HAP-1 (cell line): ENCODE measurements at regions not wholly inside any gene's neighbourhood (a gene's known extent, or its start where the extent isn't known, plus 50 kb on each side); places are given as distances from the start of the nearest gene placed in this dataset.

Experiments
- DNase-seq, 2 experiments: peaks; one replicate each; pipeline ENCODE4 v3.0.0-alpha.2; 2016 to 2020; ENCODE audit warnings: low spot score in 2 of 2
- H3K27me3 ChIP-seq: fragments of 250-450 bp; sonication (Bioruptor Pico); 2 replicates; pipeline ENCODE4 v1.5.1; 2020; ENCODE audit warnings: low read depth, mild to moderate bottlenecking, moderate library complexity
- H3K36me3 ChIP-seq: fragments of 250-450 bp; sonication (Bioruptor Pico); replicated peaks from 2 replicates; pipeline ENCODE4 v1.5.1; 2020; ENCODE audit warnings: mild to moderate bottlenecking
- H3K4me1 ChIP-seq: fragments of 250-450 bp; sonication (Bioruptor Pico); 2 replicates; pipeline ENCODE4 v1.5.1; 2020; ENCODE audit warnings: mild to moderate bottlenecking
- H3K4me3 ChIP-seq: fragments of 250-450 bp; sonication (Bioruptor Pico); 2 replicates; pipeline ENCODE4 v1.5.1; 2020; ENCODE audit warnings: mild to moderate bottlenecking, moderate library complexity
- H3K9me3 ChIP-seq: fragments of 250-450 bp; sonication (Bioruptor Pico); 2 replicates; pipeline ENCODE4 v1.5.1; 2020; ENCODE audit warnings: mild to moderate bottlenecking, moderate library complexity
- in situ Hi-C: fragments of 300-500 bp; cut with MboI; formaldehyde crosslinking; loops from 3 replicates; pipeline ENCODE4 v1.14.3; 2020; ENCODE audit warnings: low sequenced_read_pairs, inconsistent platforms, mixed read lengths

DNA sequence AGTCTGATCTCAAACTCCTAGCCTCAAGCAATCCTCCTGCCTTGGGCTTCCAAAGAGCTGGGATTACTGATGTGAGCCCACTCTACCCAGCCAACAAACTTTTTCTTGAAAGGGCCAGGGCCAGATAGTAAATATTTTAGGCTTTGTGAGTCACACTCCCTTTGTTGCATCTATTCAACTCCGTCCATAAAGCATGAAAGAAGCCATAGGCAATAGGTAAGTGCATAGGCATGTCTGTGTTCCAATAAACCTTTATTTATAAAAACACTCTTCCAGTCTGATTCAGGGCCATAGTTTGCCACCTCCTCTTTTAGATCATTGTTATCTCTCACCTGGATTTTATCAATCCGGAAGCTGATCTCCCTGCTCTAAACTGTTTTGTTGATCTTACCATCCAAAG, 105.6 kb upstream of the BMPER start:
- in situ Hi-C loops: no loop called here
- Histone ChIP-seq H3K4me1 (no peaks in the 10 kb centered on the region), H3K9me3 (no peaks in the 10 kb centered on the region), H3K4me3 (no peak overlapping the region), H3K27me3 (no peaks in the 10 kb centered on the region), H3K36me3 (no peaks in the 10 kb centered on the region)
- DNase-seq: no peak

- in situ Hi-C loops: no loop called here
- H3K9me3 ChIP-seq: no peaks in the 10 kb centered on the region
Measured at GRCh38 chr7:33802600-33802999, 102.7 kb upstream of the BMPER start.

DNA sequence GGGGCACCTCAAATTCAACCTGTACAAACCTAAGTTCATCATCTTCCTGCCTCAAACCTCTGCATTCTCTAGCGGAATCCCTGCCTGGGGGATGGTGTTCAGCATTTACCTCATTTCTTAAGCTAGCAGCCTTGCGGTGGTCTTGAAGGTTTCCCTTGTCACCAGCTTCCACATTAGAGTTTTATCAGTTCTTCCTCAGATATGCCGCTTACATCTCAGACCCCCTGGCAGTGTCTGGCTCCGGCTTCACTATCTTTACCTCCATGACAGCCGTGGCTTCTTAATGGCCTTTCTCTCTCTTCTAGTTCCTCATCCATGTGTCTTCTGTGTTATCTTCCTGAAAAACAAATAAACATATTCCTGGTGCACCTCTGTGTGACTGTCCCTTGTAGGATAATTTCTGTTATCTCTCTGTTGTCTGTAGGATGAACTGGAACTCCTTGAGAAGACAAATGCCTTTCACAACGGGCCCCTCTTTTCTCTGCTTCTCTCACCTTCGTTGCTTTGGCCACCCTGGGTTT, 101.1 kb upstream of the BMPER start:
- no peaks in the 10 kb centered on the region for H3K4me1 ChIP-seq
- no peaks in the 10 kb centered on the region for H3K36me3 ChIP-seq
- H3K27me3 ChIP-seq: no peaks in the 10 kb centered on the region
- in situ Hi-C loops: no loop called here
- H3K4me3 ChIP-seq: no peak overlapping the region
- DNase-seq: no peak
- no peaks in the 10 kb centered on the region for H3K9me3 ChIP-seq

More at GRCh38 chr7:33802600-33802999, 102.7 kb upstream of the BMPER start:
- H3K27me3 ChIP-seq: no peaks in the 10 kb centered on the region
- no peak overlapping the region for H3K4me3 ChIP-seq
- DNase-seq: no peak
- H3K4me1 ChIP-seq: no peaks in the 10 kb centered on the region
- H3K36me3 ChIP-seq: no peaks in the 10 kb centered on the region

DNA sequence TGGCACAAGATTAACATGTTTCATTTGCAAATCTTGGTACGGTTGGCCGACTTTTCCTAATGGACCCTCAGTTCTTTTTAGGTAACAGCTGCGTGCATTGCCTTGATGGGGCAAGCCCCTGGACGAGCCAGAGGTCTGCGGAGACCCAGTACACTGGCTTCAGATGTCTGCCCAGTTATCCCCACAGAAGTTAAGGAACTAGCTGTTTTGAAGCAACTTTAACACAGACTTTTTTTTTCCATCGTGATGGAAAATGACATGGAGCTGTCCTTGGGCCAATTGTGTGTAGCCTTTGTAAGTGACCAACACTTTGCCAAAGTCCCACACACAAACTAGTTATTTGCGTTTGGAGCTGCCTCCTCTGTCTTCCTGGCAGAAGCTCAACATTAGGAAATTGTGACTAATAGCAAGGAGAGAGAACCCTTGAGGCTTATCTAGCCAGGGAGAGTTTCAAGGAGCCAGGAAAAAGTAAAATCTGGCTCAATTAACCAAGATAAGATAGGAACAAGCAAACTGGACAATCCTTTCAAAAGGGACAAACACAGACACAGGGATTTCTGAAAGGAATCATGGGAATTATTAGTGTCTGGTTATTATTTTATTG, 99.6 kb upstream of the BMPER start:
- DNase-seq: no peak
- in situ Hi-C loops: no loop called here
- Histone ChIP-seq H3K9me3 (no peaks in the 10 kb centered on the region), H3K27me3 (no peaks in the 10 kb centered on the region), H3K36me3 (no peaks in the 10 kb centered on the region), H3K4me1 (no peaks in the 10 kb centered on the region), H3K4me3 (no peak overlapping the region)

GRCh38 chr7:33806298-33807154, 98.8 kb upstream of the BMPER start:
- DNase-seq: no peak
- in situ Hi-C loops: no loop called here
- H3K27me3 ChIP-seq: no peaks in the 10 kb centered on the region

DNA sequence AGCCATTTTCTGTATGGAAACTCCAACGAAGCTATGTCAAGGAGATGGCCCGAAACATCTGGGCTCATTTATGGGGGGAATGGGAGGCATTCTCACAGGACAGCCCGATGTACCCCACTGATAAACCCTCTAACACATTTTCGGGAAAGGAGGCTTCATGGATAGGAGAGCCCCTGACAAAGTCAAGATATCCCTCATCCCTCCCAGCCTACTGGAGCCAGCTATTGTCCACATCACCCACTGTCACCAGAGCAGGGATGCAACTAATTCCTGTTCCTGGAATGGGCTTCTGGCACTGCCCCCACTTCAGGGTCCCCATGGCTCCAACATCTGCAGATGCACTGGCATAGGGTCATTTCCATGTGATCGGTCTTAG, 98.2 kb upstream of the BMPER start:
- no peaks in the 10 kb centered on the region for H3K36me3 ChIP-seq
- DNase-seq: no peak
- H3K4me3 ChIP-seq: no peak overlapping the region
- H3K27me3 ChIP-seq: no peaks in the 10 kb centered on the region
- in situ Hi-C loops: no loop called here
- no peaks in the 10 kb centered on the region for H3K4me1 ChIP-seq
- no peaks in the 10 kb centered on the region for H3K9me3 ChIP-seq

More at GRCh38 chr7:33806298-33807154, 98.8 kb upstream of the BMPER start:
- Histone ChIP-seq H3K4me1 (no peaks in the 10 kb centered on the region), H3K4me3 (no peak overlapping the region), H3K9me3 (no peaks in the 10 kb centered on the region), H3K36me3 (no peaks in the 10 kb centered on the region)

DNA sequence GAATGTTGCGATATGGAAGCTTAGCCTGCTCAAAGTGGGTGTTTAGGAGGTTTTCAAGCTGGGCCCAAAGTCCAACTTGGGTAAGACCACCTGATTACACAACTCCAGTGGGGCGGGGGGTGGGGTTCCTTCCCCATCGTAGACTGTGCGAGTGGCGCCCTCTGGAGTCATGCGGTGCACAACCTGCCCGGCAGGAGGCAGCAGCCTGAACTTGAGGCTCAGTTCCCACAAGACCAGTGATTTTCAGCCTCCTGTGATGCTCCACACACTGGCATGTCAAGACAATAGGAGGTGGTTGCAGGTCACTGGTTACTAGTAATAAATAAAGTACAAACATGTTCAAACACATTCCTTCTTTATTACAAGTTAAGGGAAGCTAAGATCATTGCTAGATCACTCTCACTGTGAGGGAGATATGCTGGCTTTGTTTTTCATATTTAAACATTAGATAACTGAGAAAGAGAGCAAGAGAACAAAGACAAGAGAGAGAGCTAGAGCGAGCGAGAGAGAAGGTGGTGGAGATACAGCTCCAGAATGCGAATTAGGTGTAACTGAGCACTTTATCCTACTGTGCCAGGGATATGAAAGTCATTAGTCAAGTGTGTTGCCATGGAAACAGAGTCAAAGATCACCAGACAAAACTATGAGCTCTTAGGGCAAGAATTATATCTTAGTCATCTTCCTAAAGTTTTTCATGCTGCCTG, 97.4 kb upstream of the BMPER start:
- H3K9me3 ChIP-seq: no peaks in the 10 kb centered on the region
- in situ Hi-C loops: no loop called here
- no peaks in the 10 kb centered on the region for H3K4me1 ChIP-seq
- DNase-seq: peak in 1 of 2 experiments; percentile 36
- no peaks in the 10 kb centered on the region for H3K36me3 ChIP-seq
- H3K27me3 ChIP-seq: no peaks in the 10 kb centered on the region
- H3K4me3 ChIP-seq: no peak overlapping the region

DNA sequence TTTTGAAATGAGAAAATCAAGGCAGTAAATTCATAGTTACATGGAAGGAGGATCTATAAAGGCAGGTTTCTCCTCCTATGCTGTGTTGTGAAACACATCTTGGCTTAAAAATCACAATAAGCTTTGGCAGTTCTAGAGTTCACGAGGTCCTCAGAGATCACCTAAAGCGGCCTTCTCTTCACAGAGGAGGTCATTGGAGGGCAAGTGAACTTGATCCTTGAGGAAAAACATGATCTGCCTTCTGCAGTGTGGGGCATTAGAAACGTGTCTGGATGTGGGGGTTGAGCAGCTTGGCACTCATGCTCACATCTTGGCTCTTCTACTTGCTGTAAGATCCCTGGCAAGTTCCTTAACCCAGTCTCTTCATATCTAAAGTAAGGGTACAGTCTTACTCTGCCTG, 96.1 kb upstream of the BMPER start:
- Histone ChIP-seq H3K27me3 (no peaks in the 10 kb centered on the region), H3K36me3 (no peaks in the 10 kb centered on the region), H3K4me1 (no peaks in the 10 kb centered on the region), H3K4me3 (no peak overlapping the region), H3K9me3 (no peaks in the 10 kb centered on the region)
- DNase-seq: no peak
- in situ Hi-C loops: no loop called here

DNA sequence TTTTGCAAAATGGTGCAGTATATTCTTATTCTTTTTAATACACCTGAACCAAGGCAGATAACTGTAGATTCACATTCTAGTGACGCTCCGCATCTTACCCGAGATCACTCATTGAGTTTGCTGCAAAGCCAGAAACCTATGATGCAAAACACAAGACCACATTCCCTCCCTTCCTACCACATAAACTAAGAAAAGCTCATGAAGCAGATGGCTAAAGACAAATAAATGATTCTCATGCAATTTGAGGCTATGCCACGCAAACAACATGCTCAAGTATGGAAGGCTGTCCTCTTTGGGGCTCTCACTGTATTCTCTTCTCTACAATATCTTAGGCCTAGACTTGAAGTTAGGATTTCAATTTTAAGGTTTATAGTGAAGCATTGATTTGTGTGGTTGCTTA, 95.0 kb upstream of the BMPER start:
- H3K36me3 ChIP-seq: no peaks in the 10 kb centered on the region
- H3K4me3 ChIP-seq: no peak overlapping the region
- no peaks in the 10 kb centered on the region for H3K4me1 ChIP-seq
- DNase-seq: no peak
- in situ Hi-C loops: no loop called here
- H3K27me3 ChIP-seq: no peaks in the 10 kb centered on the region
- H3K9me3 ChIP-seq: no peaks in the 10 kb centered on the region

GRCh38 chr7:33813331-33813730, 92.0 kb upstream of the BMPER start:
- Histone ChIP-seq H3K27me3 (no peaks in the 10 kb centered on the region), H3K36me3 (no peaks in the 10 kb centered on the region), H3K4me3 (no peak overlapping the region), H3K9me3 (no peaks in the 10 kb centered on the region), H3K4me1 (no peaks in the 10 kb centered on the region)
- no peak for DNase-seq
- in situ Hi-C loops: no loop called here

DNA sequence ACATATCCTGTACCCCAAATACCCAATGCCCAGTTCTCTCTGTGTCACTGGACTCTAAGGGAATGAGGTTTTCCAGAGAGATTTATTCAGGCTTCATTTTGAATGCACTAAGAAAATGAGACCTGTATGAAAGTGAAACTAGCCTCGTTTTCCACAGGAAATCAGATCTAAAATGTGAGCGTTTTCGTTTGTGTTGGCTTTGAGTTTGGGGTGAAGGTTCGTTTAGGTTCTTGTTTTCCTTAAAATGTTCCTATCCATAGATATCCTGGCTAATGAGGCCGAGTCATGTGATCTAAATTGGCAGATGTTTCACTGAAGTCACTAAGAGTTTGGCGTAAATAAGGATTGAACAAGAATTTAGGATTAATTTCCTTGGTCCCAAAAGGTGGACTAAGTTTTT, 90.9 kb upstream of the BMPER start:
- Histone ChIP-seq H3K9me3 (no peaks in the 10 kb centered on the region), H3K4me1 (no peaks in the 10 kb centered on the region), H3K36me3 (no peaks in the 10 kb centered on the region), H3K4me3 (no peak overlapping the region), H3K27me3 (no peaks in the 10 kb centered on the region)
- no peak for DNase-seq
- in situ Hi-C loops: no loop called here

GRCh38 chr7:33814936-33815335, 90.4 kb upstream of the BMPER start:
- in situ Hi-C loops: no loop called here
- Histone ChIP-seq H3K4me3 (no peak overlapping the region), H3K36me3 (no peaks in the 10 kb centered on the region), H3K4me1 (no peaks in the 10 kb centered on the region), H3K27me3 (no peaks in the 10 kb centered on the region), H3K9me3 (no peaks in the 10 kb centered on the region)
- no peak for DNase-seq

DNA sequence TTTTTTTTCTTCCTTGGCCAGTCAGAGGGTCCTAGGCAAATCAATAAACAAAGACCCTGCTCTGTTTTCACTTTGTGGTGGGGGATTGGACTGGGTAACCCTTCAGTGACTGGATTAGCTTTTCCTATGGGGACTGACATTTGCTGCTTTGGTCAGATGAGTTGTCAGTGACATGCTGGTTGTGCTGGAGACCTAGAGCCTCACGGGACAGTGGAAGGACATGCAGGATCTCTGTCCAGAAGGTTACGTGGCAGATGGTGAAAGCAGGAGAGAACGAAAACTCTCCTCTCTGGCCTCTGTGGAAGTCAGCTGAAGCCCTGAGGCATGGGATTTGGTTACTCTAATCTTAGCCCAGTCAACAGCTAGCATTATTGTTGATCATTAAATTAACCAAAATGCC, 90.0 kb upstream of the BMPER start:
- no peak for DNase-seq
- in situ Hi-C loops: no loop called here
- H3K4me1 ChIP-seq: no peaks in the 10 kb centered on the region
- no peaks in the 10 kb centered on the region for H3K27me3 ChIP-seq
- H3K9me3 ChIP-seq: no peaks in the 10 kb centered on the region
- no peak overlapping the region for H3K4me3 ChIP-seq
- no peaks in the 10 kb centered on the region for H3K36me3 ChIP-seq

GRCh38 chr7:33816106-33816505, 89.2 kb upstream of the BMPER start:
- Histone ChIP-seq H3K4me3 (no peak overlapping the region), H3K27me3 (no peaks in the 10 kb centered on the region), H3K4me1 (no peaks in the 10 kb centered on the region), H3K9me3 (no peaks in the 10 kb centered on the region), H3K36me3 (no peaks in the 10 kb centered on the region)
- DNase-seq: no peak
- in situ Hi-C loops: no loop called here
